Transverse colon (tissue), 3 donors: ENCODE measurements at regions not wholly inside any gene's neighbourhood (a gene's known extent, or its start where the extent isn't known, plus 50 kb on each side); places are given as distances from the start of the nearest gene placed in this dataset.

Source experiments
- CTCF ChIP-seq, 5 experiments: fragments of 200-600 bp in 3 of 5; fragments of 450-650 bp in 2 of 5; sonication (generic) in 3 of 5; IDR thresholded peaks; 1 replicate in 2 of 5; 2 replicates in 3 of 5; pipeline ENCODE4 v1.5.1; 2016 to 2017; ENCODE audit warnings: antibody characterized with exemption in 5 of 5, inconsistent platforms in 3 of 5, mild to moderate bottlenecking in 2 of 5, moderate library complexity in 1 of 5
- POLR2A ChIP-seq: fragments of 450-650 bp; IDR thresholded peaks from one replicate; pipeline ENCODE4 v1.6.1; 2016; ENCODE audit warnings: antibody characterized with exemption, mild to moderate bottlenecking, moderate library complexity

- TF ChIP-seq POLR2A (no peak), CTCF (IDR thresholded peaks at IDR 0.05) (no peak)
Observed at GRCh38 chr10:107440741-107441140, 276.2 kb upstream of the SORCS1 start.
